GM21423 (cell line): ENCODE measurements at regions not wholly inside any gene's neighbourhood (a gene's known extent, or its start where the extent isn't known, plus 50 kb on each side); places are given as distances from the start of the nearest gene placed in this dataset.

Source experiments
- ATAC-seq: cut with Tn5 transposase; IDR thresholded peaks from one replicate; pipeline ENCODE4 v1.9.1; 2021; ENCODE audit warnings: mild to moderate bottlenecking, moderate library complexity; ENCODE audit not compliant: unreplicated experiment

DNA sequence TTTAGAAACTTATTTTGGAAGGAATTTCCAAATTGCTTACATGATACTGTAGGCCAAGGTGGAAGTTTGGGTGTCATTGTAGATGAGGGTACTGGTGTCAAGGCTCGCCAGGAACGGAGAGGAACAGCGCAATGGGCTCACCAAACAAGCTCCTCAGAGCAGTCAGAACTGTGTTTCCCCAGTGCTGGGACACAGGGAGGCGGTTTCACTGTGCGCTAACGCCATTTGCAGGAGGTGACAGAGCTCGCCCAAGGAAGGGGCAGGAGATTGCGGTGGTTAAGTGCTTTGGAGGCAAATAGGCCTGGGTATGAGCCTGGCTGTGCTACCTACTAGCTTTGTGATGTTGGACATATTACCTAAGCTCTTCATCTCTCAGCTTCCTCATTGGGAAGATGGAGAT is 57.3 kb downstream of the HHEX start:
- ATAC-seq: no peak

DNA sequence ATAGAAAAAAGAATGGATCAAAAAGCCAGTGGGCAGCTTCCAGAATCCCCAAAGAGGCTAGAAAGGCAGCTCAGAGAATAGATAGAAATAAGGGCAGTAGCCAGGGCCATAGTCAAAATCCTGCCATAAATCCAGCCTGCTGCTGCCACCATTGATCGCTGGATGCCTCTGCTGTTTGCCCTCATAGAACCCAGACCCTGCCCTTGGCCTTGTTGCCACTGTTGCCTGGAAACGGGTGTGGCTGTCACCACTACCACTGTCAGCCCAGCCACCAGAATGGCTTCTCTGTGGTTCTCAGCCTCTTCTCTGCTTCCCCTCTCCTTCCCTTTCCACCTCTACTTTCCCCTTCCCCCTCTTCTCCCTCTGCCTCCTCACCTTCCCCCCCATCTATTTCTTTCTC is 57.8 kb downstream of the HHEX start:
- ATAC-seq: no peak

DNA sequence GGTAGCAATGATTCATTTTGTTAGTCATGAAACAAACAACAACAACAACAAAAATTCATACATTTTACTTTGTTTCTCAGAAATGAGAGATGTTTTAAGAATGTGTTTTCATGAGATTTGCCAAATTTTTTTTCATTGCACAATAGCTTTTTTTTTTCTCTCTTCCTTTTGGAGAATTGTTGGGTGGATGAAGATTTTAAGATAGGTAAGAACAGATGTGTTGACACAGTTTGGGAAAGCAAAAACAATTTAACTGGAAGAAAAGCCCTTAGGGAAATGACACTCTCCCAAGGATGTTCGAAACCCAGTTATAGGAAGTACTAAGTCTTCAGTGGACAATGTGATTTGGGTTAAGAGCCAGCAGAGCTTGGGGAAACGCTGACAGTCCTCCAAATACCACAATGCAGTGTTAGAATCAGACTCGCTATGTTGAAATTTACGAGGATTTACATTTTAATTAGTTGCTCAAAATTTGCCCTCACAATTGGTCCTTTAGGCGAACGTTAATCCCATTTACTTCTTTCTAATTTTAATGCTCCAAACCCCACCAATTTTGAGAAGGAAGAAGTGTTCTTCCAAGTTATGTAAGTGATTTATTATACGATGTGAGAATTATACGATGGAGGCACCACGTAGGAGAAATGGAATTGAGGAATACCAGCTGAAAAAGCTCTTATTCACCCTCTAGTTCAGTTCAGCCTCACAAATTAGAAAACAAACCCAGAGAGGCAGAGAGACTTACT is 61.2 kb downstream of the HHEX start:
- ATAC-seq: no peak

DNA sequence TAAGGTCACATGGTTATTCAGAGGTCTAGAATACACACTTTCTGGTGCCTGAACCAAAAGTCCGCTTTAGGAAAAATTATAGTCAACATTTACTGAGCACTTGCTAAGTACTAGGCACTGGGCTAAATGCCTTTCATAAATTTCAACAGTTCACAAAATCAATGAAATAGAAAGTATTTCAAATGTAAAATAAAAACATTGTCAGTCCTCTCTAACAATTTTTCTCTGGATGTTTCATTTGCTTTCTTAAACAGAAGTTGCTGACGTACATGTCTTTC is 61.7 kb downstream of the HHEX start:
- ATAC-seq: no peak

DNA sequence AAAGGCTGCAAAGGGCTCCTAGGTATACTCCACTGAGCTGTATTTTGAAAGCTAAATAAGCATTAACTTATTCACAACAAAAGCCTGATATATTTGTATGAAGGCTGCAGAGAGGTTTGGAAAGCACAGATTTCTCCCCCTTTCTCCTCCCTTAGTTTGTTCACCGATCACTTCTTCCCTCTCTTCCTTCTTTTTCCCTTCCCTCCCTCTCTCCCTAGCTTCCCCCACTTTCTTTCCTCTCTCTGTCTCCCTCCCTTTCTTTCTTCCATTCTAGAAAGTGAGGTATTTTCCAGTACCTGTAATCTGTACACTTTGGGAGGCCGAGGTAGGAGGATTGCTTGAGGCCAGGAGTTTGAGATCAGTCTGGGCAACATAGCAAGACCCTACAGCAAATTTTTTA is 62.1 kb downstream of the HHEX start:
- no peak for ATAC-seq

DNA sequence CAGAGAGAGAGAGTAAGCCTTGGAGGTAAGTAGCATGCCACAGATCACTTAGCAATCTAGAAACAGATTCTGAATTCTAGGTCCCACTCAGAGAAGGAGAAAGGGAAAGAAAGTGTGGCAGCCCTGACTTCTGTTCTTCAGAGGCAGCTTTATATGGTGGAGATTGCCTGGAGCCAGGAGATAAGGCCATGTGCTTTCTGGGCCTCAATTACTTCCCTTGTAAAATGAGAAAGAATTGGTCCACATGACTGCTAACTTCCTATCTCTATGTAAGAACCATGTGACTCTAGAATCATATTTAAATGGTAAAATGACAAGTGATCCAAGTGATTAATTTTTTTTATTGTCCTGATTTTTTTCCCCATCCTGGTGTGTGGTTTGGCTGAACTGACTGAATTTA is 64.1 kb downstream of the HHEX start:
- no peak for ATAC-seq

DNA sequence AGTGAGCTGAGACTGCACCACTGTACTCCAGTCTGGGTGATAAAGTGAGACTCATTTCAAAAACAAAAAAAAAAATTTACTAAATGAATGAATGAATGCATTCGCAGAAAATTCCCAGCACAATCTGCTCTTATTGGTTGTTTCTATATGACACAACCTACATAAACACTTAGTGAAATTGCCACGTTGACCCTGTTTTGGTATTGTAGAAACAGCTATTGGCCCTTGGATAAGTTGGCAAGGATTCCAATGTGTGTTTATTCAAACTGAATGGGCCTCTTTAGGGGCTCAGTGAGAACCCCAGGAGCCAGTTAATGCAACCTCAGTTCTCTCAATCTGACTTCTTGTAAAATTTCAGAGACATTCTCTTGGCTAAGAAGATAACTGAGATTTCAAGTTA is 66.0 kb downstream of the HHEX start:
- no peak for ATAC-seq

DNA sequence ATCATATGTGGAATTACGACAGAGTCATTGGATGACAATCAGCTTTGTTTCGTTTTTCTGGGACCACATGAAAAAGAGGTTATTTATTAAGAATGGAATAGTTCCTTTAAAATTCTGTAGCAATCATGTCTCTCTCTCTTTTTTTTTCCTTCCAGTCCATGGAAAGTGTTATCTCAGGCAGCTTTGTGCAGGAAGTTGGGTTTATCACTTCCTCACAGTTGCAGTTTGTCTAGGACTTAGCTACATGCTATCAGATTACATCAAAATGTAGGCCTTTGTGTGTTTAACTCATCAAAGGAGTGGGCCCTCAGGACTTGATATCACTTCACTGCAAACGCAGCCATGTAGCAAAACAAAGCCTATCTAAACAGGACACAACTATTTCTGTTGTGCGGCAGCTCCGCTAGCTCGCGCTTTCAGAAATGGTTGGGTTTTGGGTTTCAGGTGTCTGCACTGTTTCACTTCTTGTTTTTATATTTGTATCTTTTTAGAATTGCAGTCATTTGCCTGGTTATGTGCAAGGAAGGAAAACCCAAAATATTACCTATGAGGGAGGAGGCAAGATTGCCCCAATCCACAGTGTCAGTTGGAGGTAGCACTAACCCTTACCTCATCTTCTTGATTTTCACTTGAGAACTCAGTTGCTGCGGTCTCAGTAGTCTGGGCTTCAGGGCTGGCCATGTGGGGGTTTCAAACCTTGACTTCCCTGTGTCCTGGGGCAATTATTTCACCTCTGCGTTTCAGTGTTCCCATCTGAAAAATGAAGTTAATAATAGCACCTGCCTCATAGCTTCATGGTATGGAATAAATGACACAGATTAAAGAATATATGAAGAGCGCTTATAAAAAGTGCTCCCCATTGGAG is 66.7 kb downstream of the HHEX start:
- ATAC-seq: peak; percentile 71

DNA sequence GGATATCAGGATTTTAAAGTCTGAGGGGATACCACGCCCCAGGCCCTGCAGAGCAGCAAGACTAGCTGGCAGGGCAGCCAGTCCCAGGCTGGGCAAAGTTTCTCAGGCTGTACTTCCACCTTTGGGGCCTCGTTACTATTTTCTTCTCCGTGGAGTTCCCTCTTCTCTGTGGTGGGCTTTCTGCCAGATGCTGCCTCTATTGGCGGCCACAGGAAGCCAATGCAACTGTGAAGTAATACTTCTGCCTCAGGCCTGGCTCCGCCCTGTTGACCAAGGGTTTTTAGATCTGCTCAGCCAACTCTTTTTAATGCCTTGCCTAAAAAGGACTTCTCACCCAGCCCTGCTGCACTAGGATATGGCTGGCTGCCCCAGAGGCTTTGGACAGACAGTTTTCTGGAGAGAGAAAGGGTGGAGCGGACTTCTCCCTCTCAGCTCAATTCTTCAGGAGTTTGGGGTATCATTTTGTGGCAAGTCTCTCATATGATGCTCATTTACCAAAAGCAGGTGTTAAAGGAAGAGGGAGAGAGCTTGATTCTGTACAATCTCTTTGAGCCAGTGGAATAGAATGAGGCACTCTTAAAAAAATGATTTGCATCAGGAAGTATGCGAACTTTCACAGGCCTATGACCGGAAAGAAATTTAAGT is 67.4 kb downstream of the HHEX start:
- ATAC-seq: peak; percentile 83

DNA sequence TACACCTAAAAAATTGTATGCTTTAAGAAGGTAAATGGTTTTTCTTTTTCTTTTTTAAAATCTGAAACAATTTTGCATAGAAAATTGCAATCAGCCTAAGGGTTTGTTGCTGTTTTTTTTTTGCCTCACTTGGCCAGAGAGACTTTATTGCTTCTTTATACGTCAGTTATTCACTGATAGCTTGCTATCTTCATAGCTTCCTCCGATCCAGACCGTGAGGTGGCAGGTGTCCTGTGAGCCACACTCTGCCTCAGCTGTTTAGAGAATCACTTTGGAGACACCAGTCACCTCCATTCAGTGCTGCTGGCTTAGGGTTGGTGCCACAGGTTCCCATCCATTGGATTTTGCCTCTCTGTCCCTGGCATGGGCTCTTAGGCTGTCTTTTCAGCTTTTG is 68.0 kb downstream of the HHEX start:
- no peak for ATAC-seq

DNA sequence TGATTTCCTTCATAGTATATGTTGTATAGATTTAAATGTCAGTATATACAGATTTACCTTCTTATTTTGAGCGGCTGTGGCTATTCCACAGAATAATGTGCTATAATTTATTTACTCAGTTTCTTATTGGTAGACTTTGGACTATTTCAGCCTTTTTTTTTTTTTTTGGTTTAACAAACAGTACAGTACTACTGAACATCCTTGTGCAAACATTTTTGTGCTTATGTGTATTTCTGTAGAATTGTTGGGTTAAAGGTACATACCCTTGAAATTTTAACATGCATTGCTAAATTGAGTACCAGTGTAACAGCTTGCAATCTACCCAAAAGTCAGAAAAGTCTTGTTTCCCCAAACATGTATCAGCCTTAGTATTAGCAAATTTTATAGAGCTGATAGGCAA is 68.8 kb downstream of the HHEX start:
- no peak for ATAC-seq

DNA sequence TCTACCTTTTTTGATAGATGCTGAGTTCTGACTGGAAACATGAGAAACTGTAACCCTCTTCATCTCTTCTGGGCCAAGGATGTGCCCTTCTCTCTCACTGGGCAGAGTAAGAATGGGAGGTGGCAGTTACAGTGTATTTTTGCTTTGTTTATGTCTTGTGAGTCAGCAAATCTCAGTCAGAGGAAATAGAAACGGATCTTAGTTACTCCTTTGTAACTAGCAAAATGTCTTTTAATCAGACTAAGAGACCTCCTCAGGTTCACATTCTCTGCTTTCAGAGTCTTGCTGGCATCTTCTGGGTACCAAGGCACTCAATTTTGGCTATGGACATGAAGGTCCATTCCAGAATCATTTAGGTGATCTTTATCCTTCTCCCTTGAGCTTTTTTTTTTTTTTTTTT is 70.9 kb downstream of the HHEX start:
- ATAC-seq: no peak

DNA sequence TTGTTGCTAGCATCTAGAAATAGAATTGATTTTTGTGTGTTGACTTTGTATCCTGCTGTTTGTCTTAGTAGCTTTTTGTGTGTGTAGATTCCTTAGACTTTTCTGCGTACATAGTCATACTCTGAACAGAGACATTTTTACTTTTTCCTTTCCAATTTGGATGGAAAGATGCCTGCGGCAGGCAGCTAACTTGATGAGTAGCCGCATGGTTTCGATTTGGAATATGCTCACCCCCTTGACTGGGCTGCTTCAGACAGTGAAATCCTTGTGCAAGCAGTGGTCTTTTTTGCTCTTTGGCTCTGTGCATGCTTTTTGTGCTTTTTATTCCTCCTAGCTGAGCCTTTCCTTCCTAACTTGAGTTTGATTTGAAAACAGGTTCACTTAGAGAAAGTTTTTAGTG is 71.8 kb downstream of the HHEX start:
- no peak for ATAC-seq

DNA sequence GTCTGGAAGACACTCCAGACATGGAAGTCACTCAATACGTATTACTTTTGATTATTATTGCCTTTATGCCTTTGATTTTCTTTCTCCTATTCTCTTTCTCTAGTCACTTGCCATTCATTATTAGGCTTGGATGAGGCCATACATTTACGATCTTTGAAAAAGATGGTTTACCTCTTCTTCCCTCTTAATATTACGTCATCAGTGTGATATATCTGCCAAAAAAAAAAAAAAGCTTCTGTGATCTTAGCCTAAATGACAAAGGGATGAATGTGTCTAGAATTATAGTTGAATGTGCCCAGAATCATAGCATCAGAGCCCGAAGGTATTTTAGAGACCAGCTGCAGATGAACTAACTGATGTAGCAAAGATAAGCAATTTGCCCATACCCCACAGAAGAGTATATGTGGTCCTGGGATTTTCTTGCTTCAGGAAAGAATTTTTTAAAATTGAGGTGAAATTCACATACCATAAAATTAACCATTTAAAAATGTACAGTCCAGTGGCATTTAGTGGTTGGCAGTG is 73.9 kb downstream of the HHEX start:
- no peak for ATAC-seq

DNA sequence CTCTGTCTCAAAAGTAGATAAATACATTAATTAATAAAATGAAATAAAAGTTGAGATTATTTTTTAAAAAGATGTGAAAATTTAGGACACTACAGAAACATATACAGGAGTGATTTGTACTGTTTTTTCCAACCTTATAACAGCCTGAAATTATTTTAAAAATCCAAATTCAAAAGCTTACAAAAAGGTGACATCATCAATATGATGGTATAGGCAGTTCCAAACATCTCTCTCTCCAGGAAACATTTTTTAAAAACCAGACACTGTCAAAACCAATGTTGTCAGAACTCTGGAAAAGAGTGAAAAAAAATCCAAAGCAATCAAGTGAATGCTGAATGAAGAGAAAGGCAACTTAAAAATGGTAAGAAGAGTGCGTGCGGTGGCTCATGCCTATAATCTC is 76.7 kb downstream of the HHEX start:
- no peak for ATAC-seq

DNA sequence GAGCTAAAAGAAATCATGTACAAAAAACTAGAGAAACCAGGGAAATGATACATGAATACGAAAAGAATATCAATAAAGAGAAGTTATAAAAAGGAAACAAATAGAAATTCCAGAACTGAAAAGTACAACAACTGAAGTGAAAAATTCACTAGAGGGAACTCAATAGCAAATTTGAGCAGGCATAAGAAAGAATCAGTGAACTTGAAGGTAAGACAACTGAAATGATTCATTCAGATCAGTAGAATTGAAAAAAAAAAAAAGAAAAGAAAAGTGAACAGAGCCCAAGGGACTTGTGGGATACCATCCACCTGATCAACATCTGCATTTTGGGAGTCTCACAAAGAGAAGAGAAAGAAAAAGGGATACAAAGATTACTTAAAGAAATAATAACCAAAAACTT is 78.3 kb downstream of the HHEX start:
- ATAC-seq: no peak

DNA sequence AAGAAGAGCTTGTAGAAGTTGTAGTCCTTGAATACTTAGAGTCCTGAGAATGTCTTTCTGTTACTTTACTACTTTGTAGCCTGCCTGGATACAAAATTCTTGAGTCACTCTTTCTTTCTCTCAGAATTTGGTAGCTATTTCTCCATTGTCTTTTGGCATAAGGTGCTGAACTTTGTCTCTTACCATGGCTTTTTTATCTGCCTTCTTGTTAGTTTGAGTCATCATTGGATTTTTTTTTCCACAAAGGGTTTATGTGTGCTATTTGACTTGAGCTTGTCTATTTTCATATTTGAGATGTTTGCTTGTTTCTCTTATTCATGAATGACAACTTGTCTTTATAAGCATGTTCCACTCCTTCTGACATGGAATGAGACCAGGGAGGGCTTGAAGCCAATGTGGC is 74.5 kb upstream of the EXOC6 start:
- no peak for ATAC-seq

DNA sequence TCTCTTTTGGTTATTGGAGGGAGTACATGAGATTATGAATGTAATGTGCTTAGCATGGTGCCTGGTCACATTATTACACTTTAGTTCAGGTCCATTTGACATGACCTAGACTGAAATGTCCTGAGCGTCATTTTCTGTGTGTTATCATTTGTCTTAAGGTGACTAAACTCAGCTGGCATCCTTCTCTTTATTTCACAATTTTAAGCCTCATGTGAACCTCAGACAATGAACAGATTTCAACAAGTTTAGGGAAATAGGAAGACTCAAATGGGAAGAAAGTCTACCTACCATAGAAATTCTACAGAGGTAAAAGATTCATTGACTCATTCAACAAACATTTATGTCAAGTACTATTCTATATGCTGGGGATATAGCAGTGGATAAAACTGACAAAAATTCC is 70.2 kb upstream of the EXOC6 start:
- no peak for ATAC-seq

DNA sequence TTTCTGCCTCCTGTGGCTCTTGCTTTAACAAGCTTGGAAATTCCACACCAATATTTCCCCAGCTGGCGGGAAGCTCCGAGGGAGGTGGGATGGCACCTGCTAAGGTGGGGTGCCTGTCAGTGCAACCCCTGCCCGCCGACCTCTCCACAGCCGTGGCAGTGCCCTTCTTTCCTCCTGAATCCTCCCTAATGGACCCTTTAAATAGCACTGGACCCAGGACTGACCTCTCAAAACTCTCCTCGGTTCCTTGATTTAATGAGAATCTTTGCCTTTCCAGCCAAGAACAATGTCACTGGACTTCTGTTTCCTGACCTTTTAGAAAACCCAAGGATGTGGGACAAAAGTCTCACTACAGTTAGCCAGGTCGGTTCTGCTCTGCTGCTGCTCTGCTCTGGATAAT is 63.2 kb upstream of the EXOC6 start:
- ATAC-seq: no peak

DNA sequence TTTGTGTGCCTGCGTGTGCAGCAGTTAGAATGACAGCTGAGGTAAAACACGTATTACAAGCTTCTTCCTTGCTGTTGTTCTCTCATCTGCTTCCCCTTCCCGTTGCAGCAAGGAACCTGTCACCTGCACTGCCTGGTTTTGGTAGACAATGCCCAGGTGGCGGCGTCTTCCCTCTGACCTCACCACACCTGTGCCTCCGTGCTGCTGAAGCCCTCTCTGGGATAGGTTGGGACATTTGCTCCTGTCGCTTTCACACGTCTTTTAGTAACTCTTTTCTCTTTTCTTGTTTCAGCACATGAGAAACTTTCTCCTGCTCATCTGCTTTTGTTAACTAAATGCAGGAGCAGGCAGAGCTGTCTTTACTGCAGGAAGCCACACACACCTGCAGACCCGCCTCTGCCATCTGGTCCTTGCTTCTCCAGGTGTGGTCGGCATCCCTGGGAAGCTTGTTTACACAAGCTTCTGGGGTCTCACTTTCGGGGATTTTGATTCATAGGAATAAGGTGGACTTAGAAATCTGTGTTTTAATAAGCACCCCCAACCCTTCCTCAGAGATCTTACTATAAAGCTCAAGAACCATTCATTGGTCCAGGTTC is 60.7 kb upstream of the EXOC6 start:
- ATAC-seq: no peak

DNA sequence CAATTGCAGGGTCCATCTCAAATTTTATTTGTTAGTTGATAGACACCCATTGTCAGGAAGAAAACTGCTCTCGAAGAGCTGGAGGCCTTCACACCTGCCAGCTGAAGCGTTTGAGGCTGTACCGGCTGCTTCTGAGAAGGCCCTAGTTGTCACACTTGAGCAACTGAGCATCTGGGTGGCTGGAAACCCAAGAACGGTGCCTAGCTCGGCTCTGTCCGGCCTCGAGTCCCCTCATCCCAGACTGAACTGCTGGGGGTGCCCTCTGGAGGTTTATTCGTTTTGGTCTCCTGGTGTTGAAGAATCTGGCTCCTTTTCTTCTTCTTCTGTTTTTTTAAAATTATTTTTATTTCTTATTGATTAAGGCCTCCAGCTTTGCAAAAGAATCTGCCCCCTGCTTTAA is 59.3 kb upstream of the EXOC6 start:
- no peak for ATAC-seq

DNA sequence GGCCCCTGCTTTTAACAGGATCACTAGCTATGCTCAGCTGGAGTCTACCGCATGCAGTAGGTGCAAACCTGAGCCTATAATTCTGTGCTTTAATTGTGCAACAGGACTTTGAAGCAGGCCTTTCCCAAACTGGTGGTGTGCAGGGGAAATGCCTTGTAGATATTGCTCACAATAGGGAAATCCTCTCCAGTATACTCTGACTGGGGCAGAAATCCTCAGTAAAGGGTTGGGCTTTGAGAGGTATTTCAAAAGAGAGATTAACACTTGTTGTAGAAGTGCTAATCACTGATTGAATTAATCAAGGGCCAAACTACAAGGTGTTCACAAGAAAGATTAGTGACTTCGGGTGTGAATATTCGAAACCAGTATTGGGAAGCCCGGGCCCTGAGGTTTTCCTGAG is 58.5 kb upstream of the EXOC6 start:
- no peak for ATAC-seq
